NCI-H2196 (cell line): ENCODE measurements at regions not wholly inside any gene's neighbourhood (a gene's known extent, or its start where the extent isn't known, plus 50 kb on each side); places are given as distances from the start of the nearest gene placed in this dataset.
"Not testable (repeated sequence)": the region's sequence is repeated elsewhere in the genome, so short reads cannot be mapped to it uniquely, and the experiment has no call there.

Experiments used
- DNase-seq: peaks from one replicate; lab custom pipeline; 2025; ENCODE audit not compliant: unreplicated experiment; lab: John Stamatoyannopoulos, UW

DNA sequence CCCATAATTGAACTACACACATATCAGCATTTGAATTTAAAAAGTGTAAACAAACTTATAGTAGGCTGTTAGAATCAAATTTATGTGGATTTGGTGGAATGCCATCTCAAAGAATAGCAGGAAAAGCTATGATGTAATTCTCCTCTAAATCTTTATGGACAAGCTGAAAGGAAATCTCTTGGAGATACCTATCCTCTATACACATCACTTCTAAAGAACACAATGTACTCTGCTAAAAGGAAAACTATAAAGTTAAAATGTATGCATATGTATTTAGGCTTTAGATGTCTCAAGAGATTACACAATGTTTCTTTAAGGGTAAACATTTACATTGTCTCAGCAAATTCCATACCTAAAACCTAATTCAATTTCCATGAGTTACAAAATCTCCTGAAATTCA, 323.3 kb downstream of the CRPPA start:
- DNase-seq, result no peak

DNA sequence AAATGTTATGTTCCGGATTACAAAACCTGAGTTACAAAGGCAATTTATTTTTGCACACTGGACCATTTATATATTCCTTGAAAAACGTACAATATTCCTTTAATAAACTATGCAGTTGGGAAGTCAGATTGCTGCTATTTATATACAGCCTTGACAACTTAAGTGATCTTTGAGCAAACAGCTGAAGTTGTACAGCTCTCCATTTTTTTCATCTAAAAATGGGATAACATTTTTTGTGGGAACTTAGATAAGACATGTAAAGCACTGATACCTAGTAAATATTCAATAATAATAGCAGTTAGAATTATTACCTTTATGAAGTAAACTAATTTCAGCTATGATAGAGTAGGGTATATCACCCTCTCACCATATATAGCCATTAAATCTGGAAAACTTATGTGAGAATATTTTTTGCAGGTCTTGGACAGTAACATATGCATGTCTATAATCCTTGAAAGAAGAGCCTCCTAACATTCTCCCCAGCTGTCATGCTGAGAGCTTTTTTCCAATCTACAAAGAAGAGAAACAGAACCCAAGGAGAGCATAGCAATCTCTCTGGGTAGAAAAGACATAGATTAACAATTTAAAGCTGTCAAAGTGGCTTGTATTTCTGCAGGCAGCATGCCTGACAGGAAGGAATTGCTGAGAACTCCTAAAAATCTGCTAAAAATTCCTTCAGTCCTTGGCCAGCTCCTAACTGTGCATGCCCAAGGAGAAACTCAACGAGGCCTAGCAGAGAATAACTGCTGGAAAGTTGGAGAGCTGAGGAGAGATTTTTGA, 326.0 kb downstream of the CRPPA start:
- DNase-seq, result no peak

DNA sequence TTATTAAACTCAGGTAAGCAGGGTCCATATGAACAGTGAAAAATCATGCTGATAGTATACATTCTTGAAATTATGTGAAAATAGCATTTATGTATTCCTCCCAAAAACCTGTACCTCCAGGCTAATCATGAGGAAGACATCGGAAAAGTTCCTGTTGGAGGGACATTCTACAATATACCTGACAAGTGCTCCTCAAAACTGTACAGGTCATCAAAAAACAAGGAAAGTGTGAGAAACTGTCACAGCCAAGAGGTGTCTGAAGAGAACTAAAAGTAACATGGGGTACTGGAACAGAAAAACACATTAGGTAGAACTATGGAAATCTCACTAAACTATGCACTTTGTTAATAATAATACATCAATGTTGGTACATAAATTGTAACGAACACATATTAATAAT, 326.7 kb downstream of the CRPPA start:
- no peak for DNase-seq

DNA sequence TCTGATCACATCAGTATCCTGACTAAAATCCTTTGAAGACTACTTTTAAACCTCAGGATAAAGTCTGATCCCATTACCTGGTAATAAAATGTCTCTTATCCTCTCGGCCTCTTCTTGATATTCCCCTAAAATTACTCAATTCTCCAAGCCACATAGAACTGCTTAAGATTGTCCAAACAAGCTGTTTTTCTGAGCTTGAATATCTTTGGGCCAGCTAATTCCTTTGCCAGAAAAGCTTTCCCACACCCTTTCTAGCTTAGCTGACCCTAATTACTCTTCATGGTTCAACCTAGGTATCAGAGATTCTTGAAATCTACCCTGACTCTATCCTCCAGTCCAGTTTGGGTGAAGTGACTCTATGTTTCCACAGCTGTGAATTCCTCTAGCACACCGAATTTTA, 328.6 kb downstream of the CRPPA start:
- DNase-seq, result no peak

GRCh38 chr7:16091701-16092310, 329.5 kb downstream of the CRPPA start:
- no peak for DNase-seq

DNA sequence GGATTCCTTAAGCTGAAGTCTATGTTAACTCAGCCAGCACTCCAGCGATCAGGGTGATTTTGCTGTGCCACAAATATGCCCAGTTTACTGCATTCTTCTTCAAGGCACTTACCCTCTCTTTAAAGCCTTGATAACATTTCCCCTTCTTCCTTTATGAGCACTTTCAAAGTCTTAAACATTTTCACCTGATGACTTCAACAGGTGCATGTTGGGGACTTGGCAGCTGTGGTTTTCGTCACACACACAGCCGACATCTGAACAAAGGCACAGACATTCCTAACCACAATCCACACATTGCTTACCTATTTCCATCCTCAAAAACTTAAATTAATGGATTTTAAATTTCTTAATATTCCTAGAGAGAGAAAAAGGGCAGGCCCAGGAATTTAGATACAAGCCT, 331.5 kb downstream of the CRPPA start:
- no peak for DNase-seq

DNA sequence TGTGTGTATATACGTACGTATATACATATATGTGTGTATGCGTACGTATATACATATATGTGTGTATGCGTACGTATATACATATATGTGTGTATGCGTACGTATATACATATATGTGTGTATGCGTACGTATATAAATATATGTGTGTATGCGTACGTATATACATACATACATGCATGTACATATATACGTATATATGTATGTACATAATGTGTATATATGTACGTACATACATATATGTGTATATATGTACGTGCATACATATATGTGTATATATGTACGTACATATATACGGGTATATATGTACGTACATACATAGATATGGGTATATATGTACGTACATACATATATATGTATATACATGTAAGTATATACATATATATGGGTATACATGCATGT, 332.1 kb downstream of the CRPPA start:
- no peak for DNase-seq

DNA sequence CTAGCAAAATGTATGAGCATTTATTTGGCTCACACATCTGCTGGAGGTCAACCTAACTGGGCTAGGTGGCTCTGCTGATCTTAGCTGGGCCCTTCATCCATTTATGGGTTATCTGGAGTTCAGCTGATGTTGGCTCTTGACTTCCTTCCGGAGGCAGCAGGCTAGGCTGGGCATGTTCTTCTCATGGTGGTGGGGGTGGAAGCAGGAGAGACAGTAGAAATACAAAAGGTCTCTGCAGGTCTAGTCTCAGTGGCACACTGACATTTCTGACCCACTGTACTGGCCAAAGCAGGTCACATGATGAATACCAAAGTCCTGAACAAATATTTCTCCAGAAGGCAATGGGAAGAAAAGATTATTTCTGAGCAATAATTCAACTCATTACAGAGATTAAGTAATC, 334.6 kb downstream of the CRPPA start:
- DNase-seq, result no peak

DNA sequence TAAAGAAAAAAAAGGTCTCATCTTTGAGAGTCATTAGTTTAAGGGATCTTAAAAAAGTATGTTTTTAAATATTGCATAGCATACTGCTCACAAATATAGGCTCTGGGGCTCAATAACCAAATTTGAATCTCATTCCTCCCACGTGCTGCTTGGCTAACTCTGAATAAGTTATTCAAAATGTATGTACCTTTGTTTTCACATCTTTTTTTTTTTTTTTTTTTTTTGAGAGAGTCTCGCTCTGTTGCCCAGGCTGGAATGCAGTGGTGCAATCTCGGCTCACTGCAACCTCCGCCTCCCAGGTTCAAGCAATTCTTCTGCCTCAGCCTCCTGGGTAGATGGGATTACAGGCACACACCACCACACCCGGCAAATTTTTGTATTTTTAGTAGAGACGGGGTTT, 335.6 kb downstream of the CRPPA start:
- not testable (repeated sequence) for DNase-seq

- DNase-seq, result no peak
Measured at GRCh38 chr7:16084875-16085274, 336.5 kb downstream of the CRPPA start.

DNA sequence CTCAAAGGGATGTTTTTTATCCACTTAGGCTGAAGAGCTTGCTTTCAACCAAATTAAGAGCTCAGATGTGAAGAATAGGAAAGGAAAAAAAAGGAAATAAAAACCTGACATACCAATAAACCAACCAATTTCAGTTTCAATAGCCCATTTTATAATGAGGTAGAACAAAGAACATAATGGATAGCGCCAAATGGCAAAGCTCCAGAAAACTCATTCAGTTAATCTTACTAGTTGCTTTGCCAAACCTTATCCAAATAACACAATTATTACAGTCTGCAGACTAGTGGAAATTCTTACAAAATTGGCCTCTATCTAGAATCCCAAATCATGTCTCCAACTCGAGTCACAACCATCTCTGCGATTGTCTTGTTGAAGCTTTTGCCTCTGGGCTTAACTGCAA, 337.0 kb downstream of the CRPPA start:
- DNase-seq, result no peak

- DNase-seq, result no peak
Measured at GRCh38 chr7:16083931-16084330, 337.4 kb downstream of the CRPPA start.

DNA sequence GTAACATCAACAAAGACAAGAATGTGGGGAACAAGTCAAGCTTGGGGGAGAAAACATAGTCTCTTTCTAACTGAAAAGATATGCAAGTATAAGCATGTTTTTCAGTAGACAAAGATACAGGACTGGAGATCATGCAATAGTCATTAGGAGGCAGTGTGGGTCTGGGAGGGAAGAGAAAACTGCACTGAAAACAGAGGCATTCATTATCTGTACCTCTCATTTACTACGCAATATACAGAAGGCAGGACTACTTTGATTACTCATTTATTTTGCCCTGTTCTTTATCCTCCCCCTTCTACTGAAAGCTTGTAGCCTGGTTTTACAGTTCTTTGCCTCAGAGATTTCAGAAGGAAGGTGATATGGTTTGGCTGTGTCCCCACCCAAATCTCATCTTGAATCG, 341.2 kb downstream of the CRPPA start:
- no peak for DNase-seq

- no peak for DNase-seq
Measured at GRCh38 chr7:16079723-16080122, 341.6 kb downstream of the CRPPA start.

DNA sequence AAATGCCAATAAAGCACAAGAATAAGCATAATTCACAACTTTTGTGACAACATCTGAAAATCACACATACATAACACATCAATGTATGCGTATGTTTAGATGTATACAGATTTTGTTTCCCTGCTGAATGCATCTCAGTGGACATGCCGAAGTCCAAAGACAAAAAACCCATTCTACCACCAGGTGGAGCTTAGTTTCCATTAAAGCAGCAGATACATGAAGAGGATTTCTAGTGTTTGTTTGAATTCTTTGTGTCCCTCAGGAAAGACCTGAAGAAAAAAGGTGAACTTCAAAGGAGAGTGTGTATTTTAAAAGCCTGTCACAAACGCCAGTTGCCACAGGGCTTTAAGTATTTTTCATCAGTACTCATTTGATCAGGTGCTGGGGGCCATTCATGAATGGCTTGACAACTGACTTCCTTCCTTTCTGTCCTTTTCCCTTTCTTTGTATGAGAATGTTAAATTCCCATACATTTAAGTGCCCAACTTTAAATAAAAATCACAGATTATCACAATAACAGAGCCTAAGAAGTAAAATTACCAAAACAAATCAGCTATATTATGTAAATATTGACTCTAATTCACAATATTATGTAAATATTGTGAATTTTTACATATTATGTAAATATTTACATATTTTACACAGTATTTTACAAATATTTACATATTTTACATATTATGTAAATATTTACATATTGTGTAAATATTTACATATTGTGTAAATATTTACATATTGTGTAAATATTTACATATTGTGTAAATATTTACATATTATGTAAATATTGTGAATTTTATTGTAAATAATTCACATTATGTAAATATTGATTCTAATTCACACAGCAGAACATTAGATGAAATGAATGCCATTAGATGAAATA, 343.0 kb downstream of the CRPPA start:
- DNase-seq, result peak; percentile 58

DNA sequence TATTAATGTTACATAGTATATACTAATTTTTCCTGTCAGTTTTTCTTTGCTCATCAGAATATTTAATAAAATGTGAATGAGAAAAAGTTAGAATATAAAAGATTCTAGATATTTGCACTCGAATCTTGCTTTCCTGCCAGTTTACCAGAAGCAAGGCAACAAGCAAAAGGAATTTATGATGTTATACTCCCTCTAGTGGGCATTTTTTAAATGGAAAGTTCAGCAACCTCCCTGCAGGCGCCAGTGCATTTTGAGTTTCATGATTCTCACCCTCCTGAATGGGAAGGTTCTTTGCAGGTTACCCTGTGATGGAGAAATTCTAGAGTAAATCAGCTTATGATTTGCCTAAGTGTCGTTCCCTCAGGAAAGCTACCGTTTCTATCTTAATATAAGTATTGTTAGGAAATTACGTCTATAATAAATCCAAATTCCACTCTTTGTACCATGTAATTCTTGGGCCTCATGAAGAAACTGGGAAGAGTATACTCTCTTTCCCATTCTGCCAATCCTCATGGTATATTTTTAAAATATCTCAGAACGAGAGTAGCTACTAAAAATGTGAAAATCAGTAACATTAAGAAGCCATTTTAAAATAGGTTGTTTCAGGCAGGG, 350.0 kb downstream of the CRPPA start:
- DNase-seq, result peak; percentile 70

DNA sequence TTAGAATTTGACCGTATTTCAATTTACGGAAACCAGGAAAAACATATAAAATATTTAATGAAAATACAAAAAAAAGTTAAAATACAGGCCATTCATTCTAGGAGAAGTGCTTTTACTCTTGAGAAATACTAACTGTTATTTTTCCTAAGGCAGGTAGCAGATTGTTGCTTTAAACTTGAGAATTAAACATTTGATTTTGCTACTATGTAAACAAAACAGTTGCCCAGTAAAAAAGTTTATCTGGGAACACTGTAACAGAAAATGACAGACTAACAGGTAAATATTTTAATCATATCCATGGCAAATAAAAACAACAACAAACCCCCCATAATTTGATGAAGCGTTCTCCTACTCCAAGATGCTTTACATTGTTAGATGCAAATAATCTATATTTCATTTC, 350.5 kb downstream of the CRPPA start:
- no peak for DNase-seq

- DNase-seq, result no peak
Measured at GRCh38 chr7:16069998-16070397, 351.3 kb downstream of the CRPPA start.

- no peak for DNase-seq
Measured at GRCh38 chr7:16068183-16068582, 353.2 kb downstream of the CRPPA start.

GRCh38 chr7:16067711-16068110, 353.6 kb downstream of the CRPPA start:
- peak; percentile 36 for DNase-seq

DNA sequence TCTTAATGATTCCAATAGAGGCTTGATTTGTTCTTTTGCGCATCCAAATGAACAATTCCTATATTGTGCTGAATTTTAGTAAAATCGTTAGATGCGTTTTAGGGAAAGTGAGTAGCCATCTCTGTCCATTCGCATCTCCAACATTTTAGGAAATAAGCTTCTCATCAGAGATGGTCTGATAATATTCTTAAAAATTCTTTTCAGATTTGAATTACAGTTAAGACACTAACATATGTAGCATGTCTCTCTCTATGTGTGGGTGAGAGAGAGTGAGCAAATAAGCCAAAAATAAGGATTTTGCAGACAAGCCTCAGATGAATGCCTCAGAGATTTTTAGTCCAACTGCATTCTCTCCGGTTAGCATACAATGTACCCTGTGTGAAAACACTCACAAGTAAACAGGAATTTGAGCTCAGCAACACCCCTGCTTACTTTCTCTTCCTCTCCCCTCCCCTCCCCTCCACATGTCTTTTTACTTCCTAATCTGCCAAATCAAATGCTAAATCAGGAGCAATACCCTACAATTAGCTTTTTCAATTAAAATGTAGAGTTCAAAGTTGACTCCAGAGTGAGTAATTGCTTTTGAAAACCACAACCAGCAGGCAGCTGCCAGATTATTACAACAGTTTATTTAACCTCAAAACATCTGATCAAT, 354.4 kb downstream of the CRPPA start:
- no peak for DNase-seq
